ENCODE measurements at regions not wholly inside any gene's neighbourhood (a gene's known extent, or its start where the extent isn't known, plus 50 kb on each side); places are given as distances from the start of the nearest gene placed in this dataset.

GRCh38 chr22:44442186-44442815 is 55.7 kb downstream of the RTL6 start:
- DNase-seq (ENCODE audit: low read depth) = no peak

- DNase-seq (ENCODE audit: low read depth) = no peak
These were observed 56.4 kb downstream of the RTL6 start for GRCh38 chr22:44441401-44442185.

- no peak for DNase-seq (ENCODE audit: low read depth)
These were observed 57.5 kb downstream of the RTL6 start for GRCh38 chr22:44440224-44441160.

- DNase-seq (ENCODE audit: low read depth) = no peak
These were observed 58.4 kb downstream of the RTL6 start for GRCh38 chr22:44439356-44440223.

GRCh38 chr22:44438481-44439131 is 59.4 kb downstream of the RTL6 start:
- no peak for DNase-seq (ENCODE audit: low read depth)

- DNase-seq (ENCODE audit: low read depth) = no peak
These were observed 60.0 kb downstream of the RTL6 start for GRCh38 chr22:44438056-44438455.

GRCh38 chr22:44437216-44438055 is 60.6 kb downstream of the RTL6 start:
- DNase-seq (ENCODE audit: low read depth) = no peak

GRCh38 chr22:44436736-44437135 is 61.3 kb downstream of the RTL6 start:
- no peak for DNase-seq (ENCODE audit: low read depth)

GRCh38 chr22:44431256-44431655 is 66.8 kb downstream of the RTL6 start:
- no peak for DNase-seq (ENCODE audit: low read depth)

GRCh38 chr22:44430716-44431115 is 67.3 kb downstream of the RTL6 start:
- no peak for DNase-seq (ENCODE audit: low read depth)

GRCh38 chr22:44429941-44430587 is 68.0 kb downstream of the RTL6 start:
- DNase-seq (ENCODE audit: low read depth) = no peak

GRCh38 chr22:44428941-44429830 is 68.8 kb downstream of the RTL6 start:
- no peak for DNase-seq (ENCODE audit: low read depth)

- no peak for DNase-seq (ENCODE audit: low read depth)
These were observed 70.2 kb downstream of the RTL6 start for GRCh38 chr22:44427611-44428470.

GRCh38 chr22:44426981-44427380 is 71.1 kb downstream of the RTL6 start:
- no peak for DNase-seq (ENCODE audit: low read depth)

GRCh38 chr22:44425694-44426045 is 72.4 kb downstream of the RTL6 start:
- DNase-seq (ENCODE audit: low read depth) = no peak

- DNase-seq (ENCODE audit: low read depth) = peak; percentile 22
These were observed 73.0 kb downstream of the RTL6 start for GRCh38 chr22:44424867-44425693.

GRCh38 chr22:44424359-44424682 is 73.7 kb downstream of the RTL6 start:
- no peak for DNase-seq (ENCODE audit: low read depth)

Measured in LHCN-M2 (cell line).